ENCODE measurements at regions not wholly inside any gene's neighbourhood (a gene's known extent, or its start where the extent isn't known, plus 50 kb on each side); places are given as distances from the start of the nearest gene placed in this dataset.

DNA sequence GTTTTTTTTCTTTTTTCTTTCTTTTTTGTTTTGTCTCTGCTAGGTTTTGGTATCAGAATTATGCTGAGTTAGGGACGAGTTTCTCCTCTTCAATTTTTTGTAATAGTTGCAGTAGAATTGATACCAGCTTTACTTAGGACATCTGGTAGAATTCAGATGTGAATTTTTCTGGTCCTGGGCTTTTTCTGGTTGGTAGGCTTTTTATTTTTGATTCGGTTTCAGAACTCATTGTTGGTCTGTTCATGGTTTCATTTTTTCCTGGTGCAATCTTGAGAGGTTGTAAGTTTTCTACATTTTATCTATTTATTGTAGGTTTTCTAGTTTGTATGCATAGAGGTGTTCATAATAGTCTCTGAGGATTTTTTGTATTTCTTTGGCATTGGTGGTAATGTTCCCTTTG lies 498.1 kb upstream of the CPEB2 start:
- DNase-seq, result no peak

DNA sequence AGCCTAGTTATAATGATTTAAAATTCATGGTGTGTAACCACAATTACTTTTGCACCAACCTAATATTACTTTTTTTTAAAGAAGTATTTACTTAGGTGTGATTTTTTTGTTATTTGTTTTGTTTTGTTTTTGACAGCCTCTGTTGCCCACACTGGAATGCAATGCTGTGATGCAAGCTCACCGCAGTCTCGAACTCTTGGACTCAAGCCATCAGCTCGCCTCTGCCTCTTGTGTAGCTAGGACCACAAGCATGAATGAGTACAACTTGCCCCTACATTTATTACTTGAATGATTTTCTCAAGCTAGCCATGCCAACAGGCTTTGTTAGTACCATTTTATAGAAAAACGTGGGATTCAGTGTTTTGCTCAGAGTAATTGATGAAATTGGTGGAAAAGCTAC lies 488.8 kb upstream of the CPEB2 start:
- DNase-seq, result no peak

DNA sequence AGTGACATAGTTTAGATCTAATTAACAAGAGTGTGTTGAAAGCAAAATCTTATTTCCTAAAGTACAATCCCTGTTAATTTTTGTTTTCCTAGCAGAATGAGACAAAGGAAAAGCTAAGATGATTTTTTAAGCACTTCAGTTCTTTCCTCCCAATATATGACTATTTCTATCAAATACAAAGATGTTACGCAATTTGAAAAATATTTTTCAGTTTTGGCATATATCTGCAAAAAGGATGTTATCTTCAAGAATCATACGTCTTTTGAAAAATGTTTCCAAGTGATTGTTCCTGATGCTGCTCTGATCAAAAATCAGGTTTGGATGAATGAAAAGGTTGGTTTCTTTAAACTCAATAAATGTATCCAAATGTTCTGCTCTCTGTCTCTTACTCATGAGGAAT lies 486.7 kb upstream of the CPEB2 start:
- no peak for DNase-seq

DNA sequence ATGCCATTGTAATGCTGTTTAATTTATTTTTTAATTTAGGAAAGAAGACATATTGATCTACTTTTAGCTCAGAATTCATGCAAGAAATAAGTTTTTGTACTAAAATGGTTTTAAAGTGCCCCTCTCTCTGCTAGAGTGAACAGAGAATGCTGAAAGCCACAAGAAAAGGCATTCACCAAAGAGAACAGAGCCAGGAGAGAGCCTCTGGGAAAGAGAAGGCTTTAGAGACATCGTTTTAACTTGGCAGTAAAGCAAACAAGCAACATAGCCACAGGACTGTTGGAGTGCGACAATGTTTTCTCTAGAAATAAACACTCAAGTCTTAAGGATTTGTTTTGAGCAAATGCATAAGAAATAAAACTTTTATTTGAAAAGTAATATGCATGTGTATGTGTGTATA lies 484.1 kb upstream of the CPEB2 start:
- no peak for DNase-seq

DNA sequence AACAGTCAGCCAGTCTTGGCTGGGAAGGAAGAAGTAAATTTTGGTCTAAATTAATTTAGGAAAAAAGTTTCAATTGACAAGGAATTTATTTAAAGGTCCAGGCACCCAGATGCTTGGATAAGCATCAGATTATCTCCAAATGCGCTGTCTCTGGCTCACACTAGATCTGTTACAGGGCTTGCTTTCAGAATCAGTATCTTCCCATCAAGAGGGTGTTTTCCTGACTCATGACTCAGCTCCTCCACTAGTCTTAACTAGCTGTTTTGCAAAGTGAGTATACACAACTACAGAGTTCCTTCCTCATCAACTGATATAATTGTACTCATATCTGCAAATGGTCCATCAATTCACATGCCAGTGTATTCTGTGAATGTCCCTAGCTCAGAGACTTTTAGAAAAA lies 482.1 kb upstream of the CPEB2 start:
- DNase-seq, result no peak

DNA sequence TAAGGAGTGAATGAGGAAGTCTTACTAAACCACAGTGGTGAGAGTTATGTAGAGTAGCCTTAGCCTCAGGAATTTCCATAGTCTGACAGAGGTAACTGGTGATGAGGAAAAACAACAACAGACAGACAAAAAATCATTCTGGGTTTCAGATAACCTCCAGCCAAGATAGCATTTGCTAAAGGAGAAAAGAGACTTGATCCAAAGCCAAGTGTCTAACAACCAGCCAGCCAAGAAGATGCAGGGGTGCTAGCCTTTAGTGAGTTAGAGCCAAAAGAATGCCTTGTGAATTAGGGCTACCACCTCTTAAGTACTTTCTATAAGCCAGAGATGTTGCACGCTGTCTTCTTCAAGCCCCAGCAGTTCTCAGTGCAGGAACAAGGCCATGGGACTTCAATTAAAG lies 478.0 kb upstream of the CPEB2 start:
- no peak for DNase-seq

DNA sequence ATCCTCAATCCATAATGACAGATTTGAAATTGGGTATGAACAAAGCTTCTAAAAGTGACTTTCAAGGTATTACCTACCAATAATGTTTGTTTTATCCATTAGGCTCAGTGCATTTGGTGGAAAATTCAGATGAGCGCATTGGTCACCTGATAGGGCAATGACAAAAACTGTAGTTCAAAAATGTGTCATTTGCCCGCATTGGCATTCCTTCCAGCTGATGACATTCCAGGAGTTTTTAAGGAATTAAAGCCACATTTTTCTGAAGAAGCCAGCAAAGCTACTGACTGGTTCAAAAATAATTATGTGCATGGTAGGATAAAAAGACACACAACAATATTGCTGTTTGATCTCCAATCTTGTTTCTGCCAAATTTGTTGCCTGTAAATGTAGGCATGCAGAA lies 473.4 kb upstream of the CPEB2 start:
- DNase-seq, result no peak

DNA sequence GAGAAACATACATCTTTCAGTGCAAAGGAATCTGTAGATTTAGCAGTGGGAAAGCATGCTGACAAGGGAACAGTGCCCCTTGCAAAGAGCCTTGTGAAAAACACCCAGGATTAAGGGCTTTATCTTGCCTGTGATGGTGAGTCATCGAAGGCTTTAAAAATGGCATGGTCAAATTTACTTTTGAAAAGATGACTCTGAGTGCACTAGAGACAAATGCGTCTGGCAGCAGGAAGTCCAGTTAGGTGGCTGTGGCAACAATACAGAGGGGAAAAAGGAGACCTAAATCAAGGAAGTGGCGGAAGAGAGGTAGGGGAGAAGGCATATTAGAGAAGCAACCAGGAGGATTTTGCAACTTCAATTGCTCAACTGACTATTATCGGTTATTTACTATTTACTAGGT lies 472.6 kb upstream of the CPEB2 start:
- no peak for DNase-seq

DNA sequence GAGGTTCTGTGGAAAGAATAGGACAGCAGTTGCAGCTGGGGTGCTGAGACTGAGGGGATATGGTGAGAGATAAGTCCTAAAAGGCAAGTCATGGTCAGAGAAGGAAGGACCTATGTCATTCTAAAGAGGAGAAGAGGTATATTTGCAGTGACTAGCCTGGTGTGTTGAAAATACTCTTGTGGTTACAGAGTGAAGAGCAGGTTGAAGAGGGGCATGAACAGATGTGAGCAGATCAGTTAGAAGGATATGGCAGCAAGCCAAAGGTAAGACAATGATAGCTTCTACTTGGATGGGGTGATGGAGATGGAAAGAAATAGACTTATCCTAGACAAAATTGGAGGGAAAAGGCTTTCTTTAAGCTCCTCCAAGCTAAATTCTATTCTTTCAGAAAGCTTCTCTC lies 469.8 kb upstream of the CPEB2 start:
- no peak for DNase-seq

DNA sequence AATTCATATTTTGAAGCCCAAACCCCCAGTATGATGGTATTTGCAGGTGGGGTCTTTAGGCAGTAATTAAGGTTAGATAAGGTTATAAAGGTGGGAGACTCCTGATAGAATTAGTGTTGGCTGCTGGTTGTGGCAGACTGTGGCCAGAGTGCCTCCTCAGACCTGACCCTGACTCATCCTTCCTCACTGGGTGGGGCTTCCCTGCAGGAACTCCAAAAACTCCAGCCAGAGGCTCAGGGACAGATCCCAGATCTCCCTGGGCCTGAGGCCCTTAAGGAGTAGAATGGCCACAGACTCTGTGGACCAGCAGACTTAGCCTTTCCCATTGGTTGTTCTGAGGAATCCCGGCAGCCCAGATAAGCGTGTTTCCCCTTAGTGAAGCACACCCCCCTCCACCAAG lies 463.0 kb upstream of the CPEB2 start:
- DNase-seq, result no peak

DNA sequence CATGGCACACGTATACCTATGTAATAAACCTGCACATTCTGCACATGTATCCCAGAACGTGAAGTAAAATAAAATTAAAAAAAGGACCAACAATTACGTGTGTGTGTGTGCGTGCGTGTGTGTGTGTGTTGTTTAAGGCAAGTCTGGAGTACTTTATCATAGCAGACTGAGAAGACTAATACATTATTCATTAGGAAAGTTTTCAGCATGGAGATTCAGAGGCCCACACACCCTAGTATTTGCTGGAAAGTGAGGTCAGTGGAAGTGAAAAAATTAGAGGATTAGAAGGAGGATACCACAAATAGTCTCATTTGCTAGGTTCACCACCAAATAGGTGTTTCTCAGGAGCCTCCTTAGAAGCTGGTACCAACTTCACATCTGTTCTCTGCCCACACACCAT lies 457.1 kb upstream of the CPEB2 start:
- no peak for DNase-seq

DNA sequence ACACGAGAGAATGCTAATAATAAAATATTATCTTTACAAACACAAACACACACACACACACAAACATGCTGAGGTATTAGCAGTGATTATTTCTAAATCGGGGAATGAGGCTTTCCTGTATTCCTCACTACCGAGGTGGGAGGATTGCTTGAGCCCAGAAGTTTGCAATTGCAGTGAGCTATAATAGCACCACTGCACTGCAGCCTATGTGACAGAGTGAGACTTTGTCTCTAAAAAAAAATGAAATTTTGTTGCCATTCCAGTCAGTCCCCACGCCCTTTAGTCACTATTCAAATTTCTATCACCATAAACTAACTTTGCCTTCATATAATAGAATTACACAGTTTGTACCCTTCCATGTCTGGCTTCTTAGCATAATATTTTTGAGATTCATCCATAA lies 456.5 kb upstream of the CPEB2 start:
- no peak for DNase-seq

DNA sequence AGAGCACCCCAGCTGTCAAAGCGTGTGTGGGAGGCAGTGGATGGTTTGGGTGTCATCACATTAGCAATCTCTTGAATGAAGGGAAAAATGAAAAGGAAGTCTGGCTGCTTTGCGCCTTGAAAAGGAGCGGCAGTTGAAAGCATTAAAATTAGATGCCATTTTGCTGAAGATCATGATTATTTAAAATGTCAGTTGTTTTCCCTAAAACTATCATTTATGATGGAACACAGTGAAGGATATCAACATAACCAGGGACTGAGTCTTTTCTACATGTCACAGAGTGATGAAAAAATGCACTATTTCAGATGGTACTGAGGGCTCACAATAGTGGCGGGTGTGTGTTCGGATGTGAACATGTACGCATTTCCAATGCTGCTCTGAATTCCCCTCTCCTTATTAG lies 450.2 kb upstream of the CPEB2 start:
- DNase-seq, result no peak

DNA sequence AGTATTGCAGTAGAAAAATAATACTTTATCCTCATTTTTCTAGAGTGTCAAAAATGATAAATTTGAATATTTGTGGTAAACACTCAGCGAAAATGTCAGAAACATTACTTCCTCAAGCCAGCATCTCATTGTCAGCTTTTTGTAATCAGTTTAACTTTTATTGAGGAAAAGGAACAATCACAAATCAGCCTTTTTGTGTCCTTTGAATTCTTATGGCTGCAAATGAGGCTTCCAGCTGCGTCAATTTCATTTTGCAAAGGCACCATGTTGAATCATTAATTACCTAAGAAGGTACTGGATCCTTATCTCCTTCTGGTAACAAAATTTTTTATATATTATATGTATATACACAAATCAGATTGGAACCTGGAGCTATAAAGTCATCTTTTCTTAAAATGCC lies 442.6 kb upstream of the CPEB2 start:
- no peak for DNase-seq

DNA sequence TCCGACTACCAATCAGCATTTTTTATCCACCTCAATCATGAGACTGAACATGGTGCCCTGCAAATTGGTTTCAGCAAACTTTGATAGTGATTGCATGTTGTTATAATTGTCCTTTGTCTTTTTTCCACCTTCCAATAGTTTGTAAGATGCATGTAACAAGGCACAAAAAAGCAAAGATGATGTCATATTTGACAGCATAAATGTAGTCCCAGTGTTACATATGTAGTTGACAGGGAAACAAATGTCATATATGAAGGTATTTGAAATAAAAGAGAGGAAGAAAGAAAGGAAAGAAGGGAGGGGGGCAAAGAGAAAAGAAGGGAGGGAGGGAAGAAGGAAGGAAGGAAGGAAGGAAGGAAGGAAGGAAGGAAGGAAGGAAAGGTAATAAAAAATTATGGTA lies 441.7 kb upstream of the CPEB2 start:
- DNase-seq, result no peak

DNA sequence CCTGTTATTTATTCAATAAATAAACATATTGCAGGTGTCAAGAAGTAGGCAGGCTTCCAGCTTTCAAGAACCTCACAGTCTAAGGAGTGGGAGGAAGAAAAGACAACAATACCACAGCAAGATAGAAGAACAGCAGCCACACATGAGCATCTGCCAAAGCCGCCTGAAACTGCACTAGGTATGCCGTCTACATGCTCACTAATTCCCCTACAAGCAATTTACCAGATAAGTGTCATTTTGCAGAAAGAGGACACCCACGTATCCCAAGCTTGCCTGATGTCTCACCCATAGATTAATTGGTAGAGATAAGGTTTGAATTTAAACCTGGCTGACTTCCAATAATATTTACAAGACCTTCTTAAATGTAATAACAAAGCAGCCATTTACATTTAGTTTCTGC lies 439.4 kb upstream of the CPEB2 start:
- DNase-seq, result no peak

DNA sequence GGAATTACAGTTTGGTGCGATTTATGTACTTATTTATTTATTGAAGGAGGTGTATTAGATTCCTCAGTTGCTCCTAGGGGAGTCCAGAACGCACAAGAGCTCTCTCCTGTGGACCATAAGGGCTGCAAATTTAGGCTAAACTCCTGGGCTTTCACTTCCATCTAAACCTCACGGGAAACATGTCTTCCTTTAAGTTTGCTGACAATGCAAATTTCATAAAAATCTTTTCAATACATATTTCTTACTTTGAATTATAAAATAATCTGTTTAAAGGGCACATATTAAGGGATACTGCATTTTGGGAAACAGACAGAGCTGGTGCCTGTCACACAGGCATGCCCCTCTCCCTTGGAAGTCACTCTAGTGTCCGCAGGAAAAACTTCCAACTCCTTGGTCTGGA lies 438.0 kb upstream of the CPEB2 start:
- DNase-seq, result no peak

DNA sequence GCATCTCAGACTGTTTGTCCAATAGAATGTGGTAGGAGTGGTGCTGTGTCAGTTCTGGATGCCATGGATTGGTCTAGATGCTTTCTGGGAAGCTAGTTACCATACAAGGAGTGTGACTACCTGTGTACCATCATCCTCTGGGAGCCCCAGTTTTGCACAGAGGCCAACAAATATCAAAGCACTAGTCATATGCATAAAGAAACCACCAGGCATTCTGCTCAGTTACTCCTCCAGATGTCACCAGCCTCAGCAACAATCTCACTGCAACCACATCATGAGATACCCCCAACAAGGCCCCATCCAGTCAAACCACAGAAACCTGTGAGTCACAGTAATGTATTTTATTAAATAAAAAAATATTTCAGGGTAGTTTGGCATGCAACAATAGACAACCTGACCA lies 435.8 kb upstream of the CPEB2 start:
- DNase-seq, result no peak

DNA sequence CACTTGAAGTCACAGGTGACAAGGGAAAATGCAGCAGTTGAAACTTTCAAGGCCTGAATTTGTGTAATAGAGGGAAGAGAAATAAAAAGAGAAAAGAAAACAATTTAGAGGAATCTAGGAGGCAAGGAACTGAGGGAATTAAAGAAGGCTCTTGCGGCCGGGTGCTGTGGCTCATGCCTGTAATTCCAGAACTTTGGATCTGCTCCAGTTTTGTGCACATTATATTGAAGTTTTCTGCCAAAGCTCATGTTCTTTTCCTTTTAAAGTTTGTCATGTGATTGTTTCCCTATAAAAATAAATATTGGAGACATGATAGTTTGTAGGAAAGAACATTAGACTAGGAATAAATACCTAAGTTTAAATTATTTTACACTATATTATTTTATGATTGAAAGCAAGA lies 433.9 kb upstream of the CPEB2 start:
- DNase-seq, result no peak

DNA sequence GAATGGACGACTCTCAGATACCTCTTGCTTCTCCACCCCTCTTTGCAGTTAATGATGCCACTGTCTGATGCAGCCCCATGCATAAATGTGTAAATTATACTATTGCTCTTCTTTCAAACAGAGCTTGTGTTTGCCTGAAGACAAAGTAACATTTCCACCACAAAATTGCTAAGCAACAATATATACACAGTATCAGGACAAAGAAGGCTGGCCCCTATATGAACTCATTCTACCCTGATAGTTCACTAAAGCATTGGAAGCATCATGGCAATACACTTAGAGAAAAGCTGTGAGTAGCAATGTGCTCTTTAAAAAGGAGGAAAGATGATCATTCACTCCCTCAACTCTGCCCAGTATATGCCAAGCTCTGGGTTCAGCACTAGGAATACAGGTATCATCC lies 427.0 kb upstream of the CPEB2 start:
- no peak for DNase-seq

DNA sequence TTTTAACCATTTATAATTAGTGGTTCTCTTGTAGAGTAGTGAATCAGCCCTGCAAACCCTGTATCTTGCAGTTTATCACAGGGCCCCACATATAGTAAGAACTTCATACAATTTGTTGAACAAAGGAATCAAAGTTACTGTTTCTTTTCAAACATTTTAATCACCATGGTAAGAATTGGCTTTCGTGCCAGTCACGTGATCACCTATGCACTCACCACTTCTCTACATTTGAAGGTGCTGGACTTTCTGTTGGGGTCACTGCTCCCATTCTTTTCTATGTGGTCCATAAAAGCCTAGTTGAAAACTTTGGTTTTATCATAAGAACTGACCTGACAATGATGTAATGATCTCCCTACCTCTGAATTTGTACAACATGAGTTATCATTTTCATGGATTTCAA lies 426.4 kb upstream of the CPEB2 start:
- no peak for DNase-seq

DNA sequence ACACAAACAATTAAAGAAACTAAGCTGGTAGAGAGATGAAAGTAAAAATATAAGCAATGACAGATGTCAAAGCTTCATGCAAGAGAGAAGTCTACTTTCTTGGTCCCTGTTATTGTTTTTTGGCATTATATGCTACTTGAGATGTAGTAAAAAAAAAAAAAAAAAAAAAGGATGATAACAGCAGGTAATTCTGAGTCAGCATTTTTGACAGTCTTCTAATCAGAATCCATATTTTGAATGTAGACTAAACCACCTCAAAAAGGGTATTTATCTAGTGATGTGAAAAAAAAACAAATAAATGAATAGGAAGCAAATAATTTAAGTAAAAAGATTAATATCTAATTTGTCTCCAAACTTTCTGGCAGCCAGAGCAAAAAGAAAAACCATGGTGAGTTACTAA lies 422.2 kb upstream of the CPEB2 start:
- no peak for DNase-seq

DNA sequence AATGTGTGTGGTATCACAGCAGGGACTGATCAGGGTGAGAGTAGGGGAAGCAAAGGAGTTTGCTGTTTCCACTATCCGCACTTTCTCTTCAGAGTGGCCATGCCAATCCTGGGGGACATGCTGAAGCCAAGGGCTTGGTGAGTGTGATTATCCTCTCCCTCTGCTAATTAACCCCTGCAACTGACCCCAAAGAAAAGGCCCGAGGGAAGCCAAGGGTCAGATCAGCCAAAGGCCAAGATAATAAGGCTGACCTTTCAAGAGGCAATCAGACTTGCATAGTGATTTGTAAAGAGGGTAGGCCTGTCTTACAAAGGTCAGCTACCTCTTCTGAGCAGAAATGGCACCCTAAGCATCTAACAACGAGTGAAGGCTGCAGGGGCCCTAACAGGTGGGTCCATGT lies 420.5 kb upstream of the CPEB2 start:
- no peak for DNase-seq

DNA sequence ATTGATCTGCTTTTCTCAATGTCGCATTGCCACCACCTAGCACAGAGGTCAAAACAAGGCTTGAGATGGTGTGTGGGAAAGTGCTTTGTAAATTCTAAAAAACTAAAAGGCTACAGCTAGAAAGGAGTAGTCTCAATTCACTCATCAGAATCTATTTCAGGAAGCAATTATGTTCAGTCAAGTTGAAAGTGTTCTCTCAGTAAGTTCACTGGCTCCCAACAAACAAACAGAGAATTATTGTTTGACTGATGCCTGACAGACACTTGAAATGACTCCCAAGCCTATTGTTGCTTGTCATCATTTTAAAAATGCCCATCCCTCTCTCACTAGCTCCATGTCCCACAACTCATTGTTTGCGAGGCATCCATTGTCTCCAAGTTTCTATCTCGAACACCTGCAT lies 419.6 kb upstream of the CPEB2 start:
- DNase-seq, result no peak

DNA sequence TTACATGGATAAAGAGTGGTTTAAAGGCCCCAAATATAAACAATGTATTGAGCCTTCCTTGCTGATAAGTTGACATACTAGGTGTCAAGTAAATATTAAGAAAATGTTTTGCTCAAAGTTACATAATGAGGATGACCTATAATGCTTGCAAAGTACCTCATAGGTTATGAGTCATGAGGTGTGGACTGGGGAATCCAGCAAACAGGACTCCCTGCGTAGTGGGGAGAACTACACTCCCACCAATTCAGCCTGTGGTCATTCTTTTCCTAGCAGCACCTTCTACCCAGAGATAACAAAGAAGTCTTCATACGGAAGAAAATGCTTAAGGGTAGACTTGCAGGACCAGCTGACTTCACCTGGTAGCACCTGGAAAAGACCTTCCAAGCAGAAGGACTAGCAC lies 418.9 kb upstream of the CPEB2 start:
- DNase-seq, result no peak

DNA sequence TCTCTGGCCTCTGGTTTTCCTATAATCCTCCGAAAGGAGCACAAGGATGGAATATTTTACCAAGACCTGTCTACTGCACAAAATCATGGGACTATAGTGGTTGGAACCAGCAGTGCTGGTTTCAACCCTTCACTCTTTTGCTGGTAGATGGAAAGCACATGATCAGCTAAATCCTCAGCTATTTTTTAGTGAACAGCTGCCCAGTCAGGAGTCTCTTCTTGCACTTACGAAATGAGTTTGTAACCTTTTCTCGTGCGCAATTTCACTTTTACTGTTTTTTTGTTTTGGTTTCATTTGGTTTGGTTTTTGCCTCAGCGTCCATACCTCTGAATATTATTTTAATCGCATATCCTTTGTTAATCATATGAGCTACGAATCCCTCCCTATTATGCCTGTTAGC lies 418.5 kb upstream of the CPEB2 start:
- no peak for DNase-seq

DNA sequence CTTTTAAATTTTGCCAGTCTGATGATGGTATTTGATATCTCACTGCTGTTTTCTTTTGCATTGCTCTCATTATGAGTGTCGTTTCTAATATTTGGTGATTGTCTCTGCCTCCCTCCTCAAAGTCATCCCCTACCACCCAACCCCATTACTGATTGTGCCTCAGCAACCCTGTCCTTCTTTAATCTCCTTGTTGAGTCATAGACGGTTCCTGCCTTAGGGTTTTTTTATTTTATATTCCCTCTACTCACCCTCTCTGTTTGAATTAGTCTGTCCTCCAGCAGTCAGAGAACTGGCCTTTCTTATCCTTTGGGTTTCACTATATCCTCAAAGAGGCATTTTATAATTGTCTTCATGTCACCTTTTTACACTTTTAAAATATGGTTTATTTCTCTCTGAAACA lies 409.3 kb upstream of the CPEB2 start:
- no peak for DNase-seq

Measured in GOT3 (cell line).